IMR-90 (cell line): ENCODE measurements at regions not wholly inside any gene's neighbourhood (a gene's known extent, or its start where the extent isn't known, plus 50 kb on each side); places are given as distances from the start of the nearest gene placed in this dataset.

Source experiments
- ATAC-seq: fragments of 200-7000 bp; cut with Tn5 transposase; 2 replicates; pipeline ENCODE4 v1.9.1; 2020; ENCODE audit warnings: low read depth, mild to moderate bottlenecking, moderate library complexity
- BruUV-seq: library from RNA; stranded (reverse); fragments of 400-500 nt; replicated peaks from 2 replicates; lab custom pipeline; 2021; lab: Mats Ljungman, UMichigan
- CTCF ChIA-PET: fragments of 300-600 bp; formaldehyde crosslinking; extraction: SDS; loops from one replicate; lab custom pipeline; 2021; ENCODE audit warnings: antibody characterized with exemption; lab: Yijun Ruan, JAX
- POLR2A ChIA-PET: fragments of 300-600 bp; sonication (Branson Sonifier 250); formaldehyde crosslinking; loops from one replicate; lab custom pipeline; 2022; ENCODE audit warnings: antibody characterized with exemption; ENCODE audit not compliant: unreplicated experiment; lab: Charles Lee
- DNase-seq: peaks from one replicate; pipeline ENCODE4 v3.0.0; 2013
- H2AFZ ChIP-seq: replicated peaks from 2 replicates; pipeline ENCODE3; 2013; ENCODE audit warnings: low read length, mild to moderate bottlenecking; ENCODE audit not compliant: poor library complexity
- H2AK5ac ChIP-seq: 2 replicates; pipeline ENCODE4 v1.6.1; 2013; ENCODE audit warnings: low read depth, low read length, inconsistent platforms
- H2AK9ac ChIP-seq: replicated peaks from 2 replicates; pipeline ENCODE3; 2013; ENCODE audit warnings: mild to moderate bottlenecking, low read depth, low read length, moderate library complexity; ENCODE audit not compliant: poor library complexity
- H2BK120ac ChIP-seq: 2 replicates; pipeline ENCODE4 v1.6.1; 2013; ENCODE audit warnings: low read depth, low read length, inconsistent platforms
- H2BK15ac ChIP-seq: 3 replicates; pipeline ENCODE4 v1.6.1; 2013; ENCODE audit warnings: low read depth, low read length, inconsistent platforms
- H2BK20ac ChIP-seq: 2 replicates; pipeline ENCODE4 v1.6.1; 2013; ENCODE audit warnings: low read depth, mild to moderate bottlenecking, inconsistent platforms, low read length, moderate library complexity
- H2BK5ac ChIP-seq: 2 replicates; pipeline ENCODE4 v1.6.1; 2013; ENCODE audit warnings: mild to moderate bottlenecking, low read depth, low read length, inconsistent platforms; ENCODE audit not compliant: poor library complexity, severe bottlenecking
- H3K14ac ChIP-seq: replicated peaks from 2 replicates; pipeline ENCODE4 v1.6.1; 2013; ENCODE audit warnings: low read depth, low read length, inconsistent platforms
- H3K18ac ChIP-seq: 2 replicates; pipeline ENCODE4 v1.6.1; 2013; ENCODE audit warnings: low read depth, low read length, control low read depth
- H3K23ac ChIP-seq: 2 replicates; pipeline ENCODE4 v1.6.1; 2013; ENCODE audit warnings: low read depth, low read length, inconsistent platforms
- H3K27ac ChIP-seq: 2 replicates; pipeline ENCODE4 v1.5.1; 2013; ENCODE audit warnings: mild to moderate bottlenecking, control low read depth, low read length; ENCODE audit not compliant: insufficient read depth
- H3K27me3 ChIP-seq: 2 replicates; pipeline ENCODE4 v1.6.1; 2013; ENCODE audit warnings: low read length; ENCODE audit not compliant: control insufficient read depth, insufficient read depth
- H3K36me3 ChIP-seq: 2 replicates; pipeline ENCODE4 v1.6.1; 2013; ENCODE audit warnings: low read length, mixed read lengths; ENCODE audit not compliant: control insufficient read depth, insufficient read depth
- H3K4ac ChIP-seq: 2 replicates; pipeline ENCODE4 v1.6.1; 2013; ENCODE audit warnings: low read depth, low read length, inconsistent platforms
- H3K4me1 ChIP-seq: 2 replicates; pipeline ENCODE4 v1.6.1; 2013; ENCODE audit warnings: low read length, mixed read lengths; ENCODE audit not compliant: control insufficient read depth, insufficient read depth
- H3K4me2 ChIP-seq: 2 replicates; pipeline ENCODE4 v1.6.1; 2013; ENCODE audit warnings: low read depth, mild to moderate bottlenecking, control low read depth, low read length, moderate library complexity
- H3K4me3 ChIP-seq: 2 replicates; pipeline ENCODE4 v1.5.1; 2013; ENCODE audit warnings: low read depth, mild to moderate bottlenecking, control low read depth, low read length, moderate library complexity; ENCODE audit not compliant: insufficient read depth
- H3K56ac ChIP-seq: 2 replicates; pipeline ENCODE4 v1.6.1; 2013; ENCODE audit warnings: low read length, inconsistent platforms; ENCODE audit not compliant: insufficient read depth; ENCODE audit errors: extremely low read depth
- H3K79me1 ChIP-seq, 2 experiments: 2 replicates each; pipeline ENCODE4 v1.6.1; 2013; ENCODE audit warnings: low read length in 2 of 2, inconsistent platforms in 1 of 2, low read depth in 1 of 2
- H3K9ac ChIP-seq: 2 replicates; pipeline ENCODE4 v1.6.1; 2013; ENCODE audit warnings: low read depth, low read length, control low read depth
- H3K9me1 ChIP-seq: 2 replicates; pipeline ENCODE4 v1.6.1; 2013; ENCODE audit warnings: low read length, inconsistent platforms; ENCODE audit not compliant: insufficient read depth
- H3K9me3 ChIP-seq: 2 replicates; pipeline ENCODE4 v1.6.1; 2013; ENCODE audit warnings: low read length; ENCODE audit not compliant: control insufficient read depth, insufficient read depth
- H4K20me1 ChIP-seq: 2 replicates; pipeline ENCODE4 v1.6.1; 2013; ENCODE audit warnings: low read length, inconsistent platforms; ENCODE audit not compliant: insufficient read depth
- H4K5ac ChIP-seq: 2 replicates; pipeline ENCODE4 v1.6.1; 2013; ENCODE audit warnings: mild to moderate bottlenecking, low read depth, low read length, control low read depth
- H4K8ac ChIP-seq, 2 experiments: 2 replicates each; pipeline ENCODE4 v1.6.1; 2013; ENCODE audit warnings: low read depth in 2 of 2, low read length in 2 of 2, control low read depth in 1 of 2, inconsistent platforms in 1 of 2
- H4K91ac ChIP-seq: 2 replicates; pipeline ENCODE4 v1.6.1; 2013; ENCODE audit warnings: low read depth, low read length, inconsistent platforms; ENCODE audit not compliant: insufficient read depth
- FOS ChIP-seq: fragments of 150-350 bp; IDR thresholded peaks from 2 replicates; pipeline ENCODE4 v1.6.1; 2016; ENCODE audit warnings: low read depth, low read length
- POLR2A ChIP-seq: IDR thresholded peaks from 2 replicates; pipeline ENCODE4 v1.6.1; 2012; ENCODE audit warnings: mild to moderate bottlenecking, low read depth, low read length
- WGBS, 2 experiments: methylation state at CpG; one replicate each; pipeline versions ENCODE4 v1.1.5 to v1.1.7; 2013; ENCODE audit warnings: missing lambda C conversion rate in 2 of 2; ENCODE audit not compliant: insufficient read length in 1 of 2; ENCODE audit errors: extremely low coverage in 2 of 2; 5-methylcytosine and 5-hydroxymethylcytosine counted together
- dilution Hi-C: fragments of 300-500 bp; cut with HindIII; formaldehyde crosslinking; loops from one replicate; pipeline ENCODE4 v1.14.3; 2018; ENCODE audit warnings: low sequenced_read_pairs; ENCODE audit not compliant: unreplicated experiment
- in situ Hi-C: fragments of 300-500 bp; cut with MboI; formaldehyde crosslinking; loops from 3 replicates; pipeline ENCODE4 v1.14.3; 2019; ENCODE audit warnings: low sequenced_read_pairs, inconsistent platforms, mixed read lengths
- intact Hi-C: fragments of 100-400 bp; cut with micrococcal nuclease; formaldehyde crosslinking; loops from 2 replicates; pipeline ENCODE4 v1.10.0; 2022

DNA sequence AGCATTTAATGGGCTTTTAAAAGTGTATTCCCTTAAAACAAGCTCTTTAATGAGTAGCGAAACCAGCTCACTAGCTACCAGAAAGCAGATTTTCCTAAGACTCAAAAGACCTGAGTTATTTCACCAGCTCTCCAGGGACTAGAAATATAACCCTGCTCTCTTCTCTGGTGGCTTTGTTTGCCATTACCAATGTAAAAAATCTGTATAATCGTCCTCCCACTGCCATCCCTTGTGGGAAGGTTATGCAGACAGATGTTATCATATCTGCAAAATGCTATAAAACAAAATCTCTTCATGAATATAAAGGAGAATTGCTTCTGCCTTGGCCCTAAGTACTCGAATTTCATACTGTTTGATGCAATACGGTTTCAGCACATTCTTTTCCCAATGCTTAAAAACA is 335.2 kb downstream of the NUP35 start:
- CTCF ChIA-PET, result no interaction called here
- Histone ChIP-seq H3K4me1 (no peaks in the 10 kb centered on the region), H3K27ac (no peak overlapping the region), H2BK5ac (no peak overlapping the region), H3K14ac (no peak overlapping the region), H2BK120ac (no peak overlapping the region), H3K4ac (no peak overlapping the region), H4K5ac (no peak overlapping the region), H3K18ac (no peak overlapping the region), H3K23ac (no peak overlapping the region), H3K9me3 (peaks cover 9% of the 10 kb centered on the region), H2BK20ac (no peak overlapping the region), H3K4me3 (no peak overlapping the region), H2AK9ac (no peak overlapping the region), H4K91ac (no peak overlapping the region), H3K36me3 (no peaks in the 10 kb centered on the region), H3K79me1 (no peaks in the 10 kb centered on the region), H3K9me1 (no peaks in the 10 kb centered on the region), H2AK5ac (no peak overlapping the region), H3K9ac (no peak overlapping the region), H4K20me1 (no peaks in the 10 kb centered on the region), H3K56ac (no peak overlapping the region), H3K27me3 (no peaks in the 10 kb centered on the region), H4K8ac (no peak overlapping the region), H3K4me2 (no peak overlapping the region), H2AFZ (no peak overlapping the region), H2BK15ac (no peak overlapping the region)
- in situ Hi-C loops, result no loop called here
- no TSS peak for BruUV-seq
- POLR2A ChIA-PET, result no interaction called here
- intact Hi-C loops, result no loop called here
- dilution Hi-C loops, result no loop called here
- TF ChIP-seq POLR2A (no peak), FOS (no peak)
- ATAC-seq (no peak), DNase-seq (no peak)
- WGBS, 2 experiments, result no CpG with 5 or more reads among the region's 4 CpGs
